Fibroblast of lung (primary cell): ENCODE measurements at regions not wholly inside any gene's neighbourhood (a gene's known extent, or its start where the extent isn't known, plus 50 kb on each side); places are given as distances from the start of the nearest gene placed in this dataset.

Experiments
- EZH2 ChIP-seq: IDR thresholded peaks from 2 replicates; pipeline ENCODE4 v1.5.1; 2012; ENCODE audit warnings: low read length, control low read depth, mild to moderate bottlenecking; ENCODE audit errors: missing control alignments
- TF ChIP-seq, protein P1 (sequence below), 2 donors: IDR thresholded peaks in 1 of 2; conservative IDR thresholded peaks in 1 of 2; 1 replicate in 1 of 2; 2 replicates in 1 of 2; pipeline ENCODE4 v1.5.1; 2011 to 2012; ENCODE audit warnings: low read length in 2 of 2, control low read depth in 1 of 2, inconsistent platforms in 1 of 2, low read depth in 1 of 2, mild to moderate bottlenecking in 1 of 2

DNA sequence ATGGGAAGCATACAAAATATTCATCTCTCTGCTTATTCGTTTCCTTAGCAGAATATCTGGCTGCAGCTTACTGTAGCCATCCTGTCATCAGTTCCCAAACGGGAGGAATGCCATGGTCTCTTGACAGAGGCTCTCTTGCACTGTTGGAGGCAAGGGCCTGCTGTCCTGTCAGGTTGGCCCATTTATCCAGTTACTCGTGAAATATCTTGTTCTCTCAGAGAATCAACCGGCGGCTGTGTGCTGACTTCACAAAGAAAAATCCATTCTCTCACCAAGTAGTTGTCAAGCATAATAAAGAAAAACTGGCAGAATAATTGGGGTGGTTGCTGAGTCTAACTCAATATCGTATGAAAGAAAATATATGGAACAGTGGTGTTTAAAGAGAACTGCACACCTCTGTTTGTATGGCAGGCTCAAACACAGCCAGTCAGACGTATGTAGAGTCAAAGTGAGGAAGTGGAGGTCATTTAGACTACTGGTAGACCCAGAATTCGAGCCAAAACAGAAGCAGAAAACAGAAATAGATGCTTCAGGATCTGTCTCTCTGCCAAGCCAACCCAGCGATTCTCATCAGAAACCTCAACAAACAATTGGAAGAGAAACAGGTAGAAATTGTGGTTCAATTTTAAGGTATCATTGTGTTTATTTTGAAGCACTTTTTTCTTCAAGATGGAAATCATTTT is 349.2 kb upstream of the PRKCQ start:
- TF ChIP-seq, protein P1, sequence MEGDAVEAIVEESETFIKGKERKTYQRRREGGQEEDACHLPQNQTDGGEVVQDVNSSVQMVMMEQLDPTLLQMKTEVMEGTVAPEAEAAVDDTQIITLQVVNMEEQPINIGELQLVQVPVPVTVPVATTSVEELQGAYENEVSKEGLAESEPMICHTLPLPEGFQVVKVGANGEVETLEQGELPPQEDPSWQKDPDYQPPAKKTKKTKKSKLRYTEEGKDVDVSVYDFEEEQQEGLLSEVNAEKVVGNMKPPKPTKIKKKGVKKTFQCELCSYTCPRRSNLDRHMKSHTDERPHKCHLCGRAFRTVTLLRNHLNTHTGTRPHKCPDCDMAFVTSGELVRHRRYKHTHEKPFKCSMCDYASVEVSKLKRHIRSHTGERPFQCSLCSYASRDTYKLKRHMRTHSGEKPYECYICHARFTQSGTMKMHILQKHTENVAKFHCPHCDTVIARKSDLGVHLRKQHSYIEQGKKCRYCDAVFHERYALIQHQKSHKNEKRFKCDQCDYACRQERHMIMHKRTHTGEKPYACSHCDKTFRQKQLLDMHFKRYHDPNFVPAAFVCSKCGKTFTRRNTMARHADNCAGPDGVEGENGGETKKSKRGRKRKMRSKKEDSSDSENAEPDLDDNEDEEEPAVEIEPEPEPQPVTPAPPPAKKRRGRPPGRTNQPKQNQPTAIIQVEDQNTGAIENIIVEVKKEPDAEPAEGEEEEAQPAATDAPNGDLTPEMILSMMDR (conservative IDR thresholded peaks at IDR 0.05 in 1 of 2, IDR thresholded peaks at IDR 0.05 in 1 of 2; ENCODE audit: low read depth in 1 of 2, low read length in 2 of 2), result no peak
- TF ChIP-seq EZH2, result no peak
